Brain pericyte (primary cell): ENCODE measurements at regions not wholly inside any gene's neighbourhood (a gene's known extent, or its start where the extent isn't known, plus 50 kb on each side); places are given as distances from the start of the nearest gene placed in this dataset.

Experiments used
- DNase-seq: peaks from one replicate; pipeline ENCODE4 v3.0.0-alpha.2; 2012; ENCODE audit warnings: low read depth, low spot score

DNA sequence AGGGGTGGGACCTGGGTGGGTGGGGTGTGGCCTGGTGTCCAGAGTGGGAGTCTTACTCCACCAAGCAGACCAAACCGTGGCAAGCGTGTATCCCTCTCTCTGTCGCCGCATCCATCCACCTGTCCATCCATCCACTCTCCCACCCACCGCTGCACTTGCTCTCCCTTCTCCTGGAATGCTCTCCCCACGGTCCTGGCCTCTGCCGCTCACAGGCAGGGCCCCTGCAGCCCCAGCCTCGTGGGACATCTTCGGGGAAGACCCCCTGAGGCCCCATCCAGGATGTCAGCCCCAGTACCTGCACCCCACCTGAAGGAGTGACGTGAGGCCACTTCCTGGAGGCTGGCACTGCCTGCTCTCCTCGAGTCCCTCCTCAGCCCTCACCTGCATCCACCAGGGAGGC, 189.5 kb upstream of the GSE1 start:
- DNase-seq = no peak

DNA sequence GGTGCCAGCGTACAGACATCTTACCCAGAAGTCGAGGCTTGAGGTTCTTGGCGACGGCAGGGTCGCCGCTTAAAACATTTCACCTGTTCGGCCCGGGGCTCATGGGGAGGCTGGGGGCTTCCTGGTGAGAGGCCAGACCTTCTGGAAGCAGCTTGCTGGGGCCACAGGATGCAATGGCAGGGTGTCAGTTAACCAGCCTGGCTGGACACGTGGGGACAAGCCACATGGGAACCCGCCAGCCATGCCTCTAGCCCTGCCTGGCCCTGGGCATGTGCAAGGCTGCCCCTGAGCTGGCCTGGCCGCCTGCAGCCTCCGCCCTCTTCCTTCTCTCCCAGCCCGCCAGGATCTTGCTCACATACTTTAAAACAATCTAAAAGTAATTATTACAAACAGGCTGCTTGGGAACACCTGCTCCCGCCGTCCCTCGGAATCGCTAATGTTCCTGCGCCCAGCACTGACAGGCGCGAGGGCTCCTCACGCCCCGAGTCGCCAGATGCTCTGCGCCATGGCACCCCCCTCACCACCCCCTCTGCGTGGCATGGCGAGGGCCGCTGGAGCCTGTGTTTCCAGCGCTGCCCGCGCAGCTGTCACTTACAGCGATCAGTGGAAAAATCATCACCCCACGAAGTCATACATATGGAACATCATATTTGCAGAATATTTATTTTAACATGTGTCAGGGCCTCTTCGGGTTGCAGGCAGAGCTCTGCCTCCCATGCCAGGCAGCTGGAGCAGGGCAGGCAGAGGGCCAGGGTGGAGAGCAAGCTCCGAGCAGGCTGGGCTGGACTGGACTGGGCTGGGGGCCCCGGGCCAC, 188.7 kb upstream of the GSE1 start:
- no peak for DNase-seq

DNA sequence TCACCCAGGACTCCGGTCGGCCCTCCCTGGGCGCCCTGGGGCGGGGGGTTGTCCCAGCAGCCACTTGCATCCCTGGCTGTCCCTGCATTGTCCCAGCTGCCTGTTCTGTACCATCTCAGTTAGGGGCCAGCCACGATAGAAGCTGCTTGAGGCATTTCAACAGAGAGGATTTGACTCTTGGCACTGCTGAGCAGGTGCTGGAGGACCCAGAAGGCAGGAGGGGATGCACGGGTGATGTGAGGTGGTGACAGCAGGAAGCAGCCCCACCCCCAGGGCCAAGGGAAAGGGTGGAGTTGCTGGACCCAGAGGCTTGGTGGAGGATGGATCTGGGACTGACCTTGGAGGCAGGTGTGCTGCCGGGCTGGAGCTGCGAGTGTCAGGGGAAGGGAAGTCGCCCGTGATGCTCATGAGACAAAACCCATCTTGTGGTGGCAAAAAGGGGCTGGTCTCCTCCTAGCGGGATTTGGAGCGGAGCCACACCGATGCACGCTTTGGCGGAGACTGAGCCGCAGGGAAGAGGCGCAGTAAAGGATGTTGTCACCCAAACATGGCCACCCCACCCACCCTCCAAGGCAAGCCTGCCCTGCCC, 188.0 kb upstream of the GSE1 start:
- no peak for DNase-seq

DNA sequence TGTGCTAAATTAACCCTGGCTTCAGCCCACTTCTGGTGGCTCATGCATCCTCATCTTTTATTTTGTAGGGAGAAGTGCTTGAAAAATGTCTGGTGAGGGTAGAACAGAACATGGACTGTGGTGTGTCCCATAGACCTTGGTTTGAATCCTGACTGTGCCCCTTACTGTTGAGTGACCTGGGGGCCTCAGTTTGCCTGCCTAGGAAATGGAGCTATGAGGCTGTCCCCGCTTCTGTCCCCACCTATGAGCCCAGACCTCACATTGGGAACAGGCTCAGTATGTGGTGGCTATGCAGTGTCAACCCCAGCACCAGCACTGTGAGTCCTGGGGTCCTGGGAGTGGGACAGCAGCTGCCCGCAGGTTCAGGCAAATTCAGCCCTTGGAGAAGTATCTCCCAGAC, 186.3 kb upstream of the GSE1 start:
- DNase-seq = no peak

DNA sequence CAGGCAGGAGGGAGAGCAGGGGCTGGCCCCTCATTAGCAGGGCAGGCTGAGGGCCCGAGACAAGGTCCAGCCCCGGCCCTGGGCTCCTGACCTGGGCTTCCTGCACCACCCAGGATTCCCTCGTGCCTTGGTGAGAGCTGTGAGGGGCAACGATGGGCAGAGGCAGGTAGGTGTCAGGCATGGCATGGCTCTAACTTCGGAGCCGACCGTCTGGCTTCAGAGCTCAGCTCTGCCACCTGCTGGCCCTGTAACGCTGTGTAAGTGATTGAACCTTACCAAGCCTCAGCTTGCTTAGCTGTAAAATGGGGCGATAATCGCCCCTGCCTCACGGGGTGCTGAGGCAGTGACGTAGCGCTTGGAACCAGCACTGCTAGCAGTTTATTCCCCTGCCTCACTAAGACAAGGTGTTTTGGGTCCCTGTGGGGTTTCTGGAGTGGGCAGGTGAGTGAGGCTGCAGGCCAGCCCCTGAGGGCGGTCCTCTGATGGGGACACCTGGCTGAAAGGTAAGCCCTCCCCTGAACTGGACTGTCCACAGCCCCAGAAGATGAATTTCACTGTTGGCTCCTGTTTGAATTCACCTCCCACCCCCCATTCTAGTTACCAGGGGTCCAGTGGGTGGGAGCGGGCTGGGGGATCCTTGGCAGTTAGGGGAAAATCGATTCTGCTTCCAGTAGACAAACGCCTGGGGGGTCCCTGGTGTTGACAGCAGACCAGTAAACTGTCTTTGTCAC, 184.8 kb upstream of the GSE1 start:
- DNase-seq = no peak

DNA sequence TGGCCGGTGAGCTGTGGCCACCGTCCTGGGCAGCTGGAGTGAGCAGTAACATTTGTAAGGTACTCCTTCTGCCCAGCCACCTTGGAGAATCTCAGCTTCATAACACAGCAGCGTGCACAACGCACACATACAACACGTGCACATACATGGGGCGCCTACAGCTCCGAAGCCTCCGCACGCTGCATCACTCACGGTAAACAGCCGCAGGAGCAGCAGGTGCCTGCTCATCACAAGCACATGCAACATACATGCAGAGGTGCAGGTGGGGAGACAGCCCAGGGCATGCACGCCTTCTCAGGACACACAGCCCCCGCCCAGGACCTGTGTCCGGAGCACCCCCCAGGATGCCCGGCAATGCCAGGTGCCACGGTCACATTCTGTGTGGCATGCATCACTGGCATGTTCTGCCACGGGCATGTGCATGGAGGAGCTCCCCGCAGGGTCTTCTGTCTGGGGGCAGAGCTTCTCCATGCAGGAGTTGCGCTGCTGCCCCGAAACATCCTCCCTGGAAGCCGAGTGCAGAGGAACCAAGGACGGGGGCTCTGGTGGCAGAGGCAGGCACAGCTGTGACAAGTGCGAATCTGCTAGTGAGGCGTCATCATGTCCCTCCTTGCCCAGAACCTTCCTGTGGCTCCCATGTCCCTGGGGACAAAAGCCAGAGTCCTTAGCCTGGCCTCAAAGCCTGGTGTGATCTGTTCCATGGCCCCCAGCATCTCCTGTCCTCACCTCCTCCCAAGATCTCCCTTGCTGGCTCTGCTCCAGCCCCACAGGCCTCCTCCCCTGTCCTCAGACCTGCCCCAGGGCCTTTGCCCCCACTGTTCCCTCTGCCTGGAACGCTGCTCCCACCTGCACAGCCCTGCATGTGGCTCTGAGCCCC, 184.0 kb upstream of the GSE1 start:
- DNase-seq = no peak

DNA sequence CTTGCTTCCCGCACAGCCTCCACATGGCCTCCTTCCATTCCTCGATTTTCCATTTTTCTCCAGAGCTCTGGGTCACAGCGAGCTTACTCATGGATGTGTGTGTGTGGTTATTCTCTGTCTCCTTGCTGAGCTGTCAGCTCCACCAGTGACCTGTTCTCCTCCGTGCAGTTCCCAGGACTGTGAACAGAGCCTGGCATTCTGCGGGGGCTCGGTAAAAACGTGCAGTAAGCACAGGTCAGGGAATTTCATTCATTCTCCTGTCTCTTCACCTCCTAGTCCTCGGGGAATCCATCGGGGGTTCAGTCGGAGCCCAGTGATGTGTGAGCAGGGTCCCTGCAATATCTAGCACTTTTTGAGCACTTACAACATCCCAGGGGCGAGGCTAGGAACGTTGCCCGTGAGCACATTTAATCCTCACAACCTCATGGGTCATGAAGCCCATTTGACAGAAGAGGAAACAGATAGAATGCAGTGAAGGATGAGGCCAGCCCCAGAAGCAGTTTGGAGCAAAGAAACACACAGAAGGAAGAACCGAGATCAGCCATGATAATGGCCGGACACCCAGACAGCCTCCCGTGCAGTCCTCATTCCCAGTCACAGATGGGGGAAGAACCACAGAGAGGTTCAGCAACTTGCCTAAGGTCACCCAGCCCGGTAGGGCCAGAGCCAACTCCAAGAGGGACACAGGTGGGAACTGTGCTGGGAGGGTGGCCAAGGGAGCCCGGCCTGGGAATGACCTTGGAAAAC, 183.2 kb upstream of the GSE1 start:
- no peak for DNase-seq

DNA sequence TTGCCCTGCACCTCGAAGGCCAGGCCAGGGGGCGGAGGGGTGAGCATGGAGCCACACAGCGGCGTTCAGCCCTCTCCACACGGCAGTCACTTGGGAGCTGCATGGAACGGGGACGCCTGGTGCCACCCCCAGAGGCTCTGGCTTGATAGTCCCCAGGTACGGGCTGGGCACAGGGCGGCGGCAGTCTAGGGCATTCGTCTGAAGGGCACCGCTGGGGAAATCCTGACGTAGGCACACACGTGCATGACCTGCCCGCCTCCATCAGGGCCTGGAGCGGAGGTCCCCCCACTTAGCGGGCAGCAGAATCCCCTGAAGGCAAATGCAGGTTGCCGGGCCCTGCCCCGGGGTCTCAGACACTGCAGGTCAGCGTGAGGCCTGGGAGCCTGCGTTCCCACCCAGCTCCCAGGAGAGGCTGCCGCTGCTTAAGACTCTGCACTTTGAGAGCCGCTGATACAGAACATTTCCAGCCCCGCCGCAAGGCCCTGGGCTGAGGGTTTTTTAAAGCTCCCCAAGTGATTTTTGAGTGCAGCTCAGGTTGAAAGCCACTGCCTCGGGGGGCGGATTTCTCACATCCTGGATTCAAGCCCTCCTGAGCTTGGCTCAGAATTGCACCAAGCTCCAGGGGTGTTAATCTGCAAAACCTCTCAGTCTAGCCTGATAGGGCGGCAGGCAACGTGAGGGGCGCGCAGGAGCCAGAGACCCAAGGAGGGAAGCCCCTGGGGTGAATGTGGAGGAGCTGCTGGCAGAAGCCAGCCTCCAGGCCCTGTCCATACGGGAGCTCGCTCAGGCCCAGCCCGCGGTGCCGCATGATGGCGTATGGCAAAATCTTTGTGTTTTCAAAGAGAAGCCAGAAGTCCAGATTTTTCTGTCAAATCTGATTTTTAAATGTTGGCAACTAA, 182.3 kb upstream of the GSE1 start:
- DNase-seq = no peak

DNA sequence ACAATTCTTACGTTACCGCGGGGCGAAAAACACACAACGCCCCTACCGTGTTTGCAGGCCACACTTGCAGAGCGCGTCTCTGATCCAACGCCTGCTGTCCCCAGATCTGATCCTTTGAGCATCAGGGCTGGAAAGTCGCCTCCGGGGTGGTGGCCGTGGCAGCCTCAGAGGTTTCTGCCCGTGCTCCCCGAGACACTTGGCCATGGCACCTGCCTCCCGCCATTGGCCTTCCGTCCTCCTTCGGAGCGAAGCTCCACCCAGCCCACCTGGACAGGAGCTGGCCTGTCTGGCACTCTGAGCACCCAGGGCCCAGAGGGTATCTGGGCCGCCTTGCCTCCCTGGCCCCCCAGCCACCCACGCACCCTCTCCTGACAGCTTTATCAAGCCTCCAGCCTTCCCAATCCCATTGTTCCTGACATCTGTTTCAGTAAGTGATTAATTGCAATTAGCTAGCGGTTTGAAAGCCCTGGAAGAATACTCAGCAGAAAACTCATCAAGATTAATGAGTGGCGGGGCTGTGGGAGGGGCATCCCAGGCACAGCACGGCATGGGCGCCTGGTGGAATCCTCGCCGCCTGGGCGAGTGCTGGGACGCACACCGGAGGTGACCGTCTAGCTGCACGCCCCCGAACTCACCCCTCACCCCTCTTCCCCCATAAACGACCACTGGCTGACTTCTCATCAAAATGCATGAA, 181.5 kb upstream of the GSE1 start:
- no peak for DNase-seq

DNA sequence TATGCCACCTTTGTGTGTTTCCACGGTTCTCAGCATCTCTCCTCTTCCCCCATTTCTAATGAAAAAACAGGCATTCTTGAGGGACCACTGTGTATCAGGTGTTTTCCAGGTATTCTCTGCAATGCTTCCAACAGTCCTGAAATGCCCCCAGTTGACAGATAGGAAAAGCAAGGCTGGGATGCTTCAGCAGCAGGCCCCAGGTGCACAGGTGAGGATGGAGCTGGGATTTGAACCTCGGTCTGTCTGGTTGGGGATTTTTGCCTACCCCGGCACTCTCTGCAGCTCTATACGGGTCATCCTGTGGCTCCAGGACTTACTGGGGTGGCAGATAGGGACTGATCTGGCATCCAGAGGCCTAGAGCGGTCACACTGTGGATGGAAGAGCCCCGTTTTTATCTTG, 180.5 kb upstream of the GSE1 start:
- DNase-seq = no peak

DNA sequence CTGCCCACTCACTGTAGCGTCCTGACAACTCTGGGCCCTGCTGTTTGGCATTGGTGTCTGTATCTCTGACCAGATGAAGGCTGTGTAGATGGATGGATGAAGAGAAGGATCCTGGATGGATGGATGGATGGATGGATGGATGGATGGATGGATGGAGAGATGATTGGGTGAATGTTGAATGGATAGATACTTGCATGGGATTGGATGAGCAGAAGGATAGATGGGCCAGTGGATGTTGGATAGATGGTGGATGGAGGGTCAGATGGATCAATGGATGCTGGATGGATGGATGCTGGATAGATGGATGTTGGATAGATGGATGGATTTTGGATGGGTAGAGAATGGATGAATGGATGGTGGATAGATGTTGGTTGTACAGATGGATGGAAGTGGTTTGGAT, 179.6 kb upstream of the GSE1 start:
- no peak for DNase-seq

DNA sequence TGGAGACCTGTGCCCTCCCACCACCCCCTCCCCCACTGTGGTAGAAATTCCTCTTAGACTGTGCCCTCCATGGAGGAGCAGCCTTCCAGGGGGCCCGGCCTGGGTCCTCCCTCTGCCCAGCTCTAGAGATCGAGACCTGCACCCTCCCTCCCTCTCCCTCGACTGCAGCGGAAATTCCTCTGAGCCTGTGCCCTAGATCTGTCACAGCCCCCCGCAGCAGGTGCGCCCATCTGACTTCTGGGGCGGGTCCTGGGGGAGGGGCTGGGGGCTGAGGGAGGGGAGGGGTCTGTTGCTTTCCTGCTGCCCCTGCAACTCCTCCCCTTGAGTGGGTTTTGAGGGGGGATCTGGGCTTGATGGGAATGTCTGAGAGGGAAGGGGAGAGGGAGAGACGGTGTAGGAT, 177.8 kb upstream of the GSE1 start:
- no peak for DNase-seq

DNA sequence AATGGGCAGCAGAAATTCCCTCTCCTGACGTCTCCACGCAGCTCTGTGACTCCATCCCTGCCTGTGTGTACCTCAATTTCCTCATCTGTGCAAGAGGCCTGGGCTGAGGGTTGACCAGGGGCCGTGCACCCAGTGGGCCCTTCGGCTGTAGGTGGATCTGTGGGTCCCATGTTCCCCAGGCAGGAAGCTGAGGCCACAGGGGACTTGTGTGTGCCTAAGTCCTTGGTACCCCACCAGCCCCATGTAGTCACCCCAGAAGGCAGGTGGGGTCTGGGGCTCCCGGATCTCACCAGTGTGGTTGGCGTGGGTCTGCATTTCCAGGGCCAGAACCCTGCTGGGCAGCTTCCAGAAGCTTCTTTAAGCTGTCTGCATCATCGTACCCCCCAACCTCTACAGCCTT, 177.4 kb upstream of the GSE1 start:
- DNase-seq = no peak

DNA sequence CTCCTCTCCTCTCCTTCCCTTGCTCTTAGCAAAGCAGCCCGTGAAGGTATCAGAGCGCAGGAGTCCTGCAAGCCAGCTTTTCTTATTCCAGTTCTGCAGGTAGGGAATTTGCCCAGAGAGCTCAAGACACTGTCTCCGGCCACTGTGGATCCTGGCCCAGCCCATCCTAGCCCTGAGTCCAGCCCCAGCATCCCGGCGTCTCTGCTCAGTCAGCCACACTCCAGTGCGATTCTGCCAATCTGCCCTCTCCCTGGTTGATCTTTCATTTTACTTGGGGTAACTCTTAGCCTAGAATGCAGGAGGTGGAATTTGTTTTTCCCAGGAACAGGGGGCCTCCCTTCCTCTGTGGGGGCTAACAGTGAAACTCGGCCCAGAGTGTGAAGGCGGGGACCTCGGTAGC, 176.9 kb upstream of the GSE1 start:
- no peak for DNase-seq

DNA sequence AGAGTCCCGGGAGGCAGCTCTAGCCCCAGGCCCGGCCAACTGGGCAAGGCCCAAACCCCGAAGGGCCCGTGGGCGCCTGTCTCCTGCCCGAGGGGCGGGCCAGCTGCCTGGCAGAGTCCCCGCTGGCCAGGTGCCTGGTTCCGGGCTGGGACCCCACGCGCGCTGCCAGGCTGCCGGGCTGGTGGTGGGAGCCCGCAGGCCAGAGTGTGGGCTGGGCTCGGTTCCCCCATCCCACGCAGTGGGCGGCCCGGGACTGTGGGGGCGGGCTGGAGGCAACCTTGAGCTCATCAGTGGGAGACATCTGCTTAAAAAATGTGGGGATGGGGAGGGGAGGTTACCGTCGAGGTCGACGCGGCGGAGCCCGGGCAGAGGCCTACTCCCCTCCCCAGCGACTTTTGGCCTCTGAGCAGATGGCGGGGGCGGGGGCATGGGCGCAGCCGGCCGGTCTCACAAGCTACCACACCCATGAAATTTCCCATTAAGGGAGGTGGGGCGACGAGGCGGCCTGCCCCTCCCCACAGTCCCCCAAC, 176.4 kb upstream of the GSE1 start:
- no peak for DNase-seq

DNA sequence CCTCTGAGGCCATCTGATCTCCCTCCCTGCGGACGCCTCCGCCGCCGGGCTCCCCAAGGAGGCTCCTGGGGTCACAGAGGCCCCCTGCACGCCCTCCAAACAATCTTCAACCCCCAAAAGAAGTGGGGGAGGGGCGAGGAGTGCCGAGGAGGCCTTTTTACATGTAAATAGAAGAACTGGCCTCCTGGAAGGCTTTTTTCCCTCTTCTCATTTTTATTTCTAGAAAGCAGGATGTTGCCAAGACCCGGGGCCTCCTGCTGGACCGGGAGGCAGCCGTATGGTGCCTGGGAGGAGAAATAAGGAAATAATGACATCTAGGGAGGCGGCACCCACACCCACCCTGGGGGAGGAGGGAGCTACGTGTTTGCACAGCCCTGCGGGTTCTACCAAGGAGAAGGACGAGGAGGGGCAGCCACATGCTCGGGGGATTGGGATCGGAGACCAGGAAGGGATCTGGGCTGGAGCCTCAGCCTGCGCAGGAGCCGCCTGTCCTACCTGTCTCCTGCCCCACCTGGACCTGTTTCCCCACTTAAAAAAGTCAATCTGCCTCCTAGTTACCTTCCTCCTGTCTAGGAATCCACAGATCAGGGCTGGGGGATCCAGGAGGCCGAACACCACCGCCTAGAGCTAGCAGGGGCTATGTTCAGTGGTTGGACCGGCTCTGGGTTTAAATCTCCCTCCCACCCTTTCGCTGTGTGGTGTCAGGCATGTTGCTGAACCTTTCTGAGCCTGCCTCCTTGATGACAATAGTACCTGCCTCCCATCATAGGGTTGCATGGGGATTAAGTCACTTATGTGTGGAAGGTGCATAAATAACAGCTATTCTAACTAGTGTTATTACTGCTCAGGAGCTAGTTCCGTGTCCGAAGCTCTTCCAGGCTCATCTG, 175.7 kb upstream of the GSE1 start:
- no peak for DNase-seq

DNA sequence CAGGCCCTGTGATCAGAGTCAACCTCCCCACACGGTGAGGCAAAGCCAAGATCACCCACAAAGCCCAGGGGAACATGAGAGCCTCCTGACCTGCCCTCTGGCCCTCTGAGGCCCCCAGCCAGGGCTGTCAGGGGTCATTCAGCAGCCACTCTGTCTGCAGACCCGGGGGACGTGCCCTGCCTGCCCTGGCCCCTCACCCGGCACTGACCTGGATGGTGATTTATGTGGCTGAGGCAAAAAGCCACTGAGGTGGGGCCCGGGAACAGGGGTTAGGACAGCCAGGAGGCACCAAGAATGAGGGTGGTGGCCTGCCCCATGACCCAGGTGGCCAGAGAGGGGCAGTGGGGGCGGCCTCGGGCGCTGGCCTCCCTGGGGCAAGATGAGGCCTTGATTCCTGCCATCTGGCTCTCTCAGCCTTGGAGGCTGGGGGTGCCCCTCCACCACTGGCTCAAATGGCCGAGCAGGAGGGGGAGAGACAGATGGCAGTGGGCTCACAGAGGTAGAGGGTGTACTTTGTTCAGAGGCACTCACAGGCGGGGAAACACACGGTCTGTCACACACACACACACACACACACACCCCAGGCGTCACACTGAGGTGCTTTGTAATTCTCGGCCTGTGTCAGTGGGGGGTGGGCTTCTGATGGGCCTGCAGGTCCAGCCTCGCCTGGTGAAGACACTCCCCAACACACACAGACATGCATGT, 174.0 kb upstream of the GSE1 start:
- no peak for DNase-seq

DNA sequence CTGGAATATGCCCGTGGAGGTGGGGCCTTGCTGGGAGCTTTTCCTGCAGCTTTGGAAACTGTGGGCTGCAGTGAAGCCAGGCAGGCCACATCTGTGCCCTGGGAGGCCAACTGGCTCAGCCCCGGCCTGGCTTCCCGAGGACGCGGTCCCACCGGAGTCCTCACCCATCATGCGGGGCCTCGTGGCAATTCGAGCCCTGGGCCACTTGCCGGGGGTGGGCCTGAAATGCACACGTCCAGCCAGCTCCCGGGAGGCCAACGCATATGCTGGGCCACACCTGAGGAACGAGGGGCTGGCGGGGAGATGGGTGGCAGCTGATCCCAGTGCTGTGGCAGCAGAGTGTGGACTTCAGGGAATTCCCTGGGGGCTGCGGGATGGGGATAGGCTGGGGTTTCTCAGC, 172.4 kb upstream of the GSE1 start:
- no peak for DNase-seq
